Left lung (tissue), 4 donors: ENCODE measurements at regions not wholly inside any gene's neighbourhood (a gene's known extent, or its start where the extent isn't known, plus 50 kb on each side); places are given as distances from the start of the nearest gene placed in this dataset.

Experiments used
- ATAC-seq: fragments of 200-7000 bp; cut with Tn5 transposase; one replicate; pipeline ENCODE4 v1.9.1; 2020; ENCODE audit warnings: moderate library complexity
- DNase-seq, 4 donors: peaks; one replicate each; pipeline ENCODE4 v3.0.0-alpha.2; 2013 to 2020
- H3K27ac ChIP-seq, 2 donors: fragments of 200-600 bp; sonication (generic) in 1 of 2; one replicate each; pipeline versions ENCODE4 v1.5.0 to v1.8.0; 2020 to 2021
- H3K27me3 ChIP-seq, 2 donors: fragments of 200-600 bp; sonication (generic) in 1 of 2; one replicate each; pipeline versions ENCODE4 v1.5.0 to v1.8.0; 2020 to 2021
- H3K36me3 ChIP-seq, 2 donors: fragments of 200-600 bp; sonication (generic) in 1 of 2; one replicate each; pipeline versions ENCODE4 v1.5.0 to v1.8.0; 2020 to 2021
- H3K4me1 ChIP-seq, 2 donors: fragments of 200-600 bp; one replicate each; pipeline ENCODE4 v1.8.0; 2021
- H3K4me3 ChIP-seq, 2 donors: fragments of 200-600 bp; sonication (generic) in 1 of 2; one replicate each; pipeline versions ENCODE4 v1.5.0 to v1.8.0; 2020 to 2021; ENCODE audit warnings: mild to moderate bottlenecking in 1 of 2
- H3K9me3 ChIP-seq, 2 donors: fragments of 200-600 bp; sonication (generic) in 1 of 2; one replicate each; pipeline versions ENCODE4 v1.5.0 to v1.8.0; 2020 to 2021
- CTCF ChIP-seq, 2 donors: fragments of 200-600 bp; sonication (generic) in 1 of 2; IDR thresholded peaks; one replicate each; pipeline versions ENCODE4 v1.5.0 to v1.8.0; 2021; ENCODE audit warnings: antibody characterized with exemption in 2 of 2
- intact Hi-C, 2 donors: fragments of 100-400 bp; cut with DNase I; formaldehyde crosslinking; loops; one replicate each; pipeline versions ENCODE4 v1.11.2 to v1.14.2; 2022
- donor health status: DM: no; HTN: yes; CAD: no.
- donor health status: DM: no; HTN: no; CAD: no.

- intact Hi-C loops = no loop called here
- ATAC-seq = no peak
- no peaks in the 10 kb centered on the region for H3K9me3 ChIP-seq
- no peak overlapping the region for H3K27ac ChIP-seq
- H3K4me1 ChIP-seq = no peaks in the 10 kb centered on the region
- DNase-seq = peak in 2 of 4 donors; percentile 81 to 83
- no peak overlapping the region for H3K4me3 ChIP-seq
- no peaks in the 10 kb centered on the region for H3K36me3 ChIP-seq
- no peak for TF ChIP-seq CTCF (IDR thresholded peaks at IDR 0.05)
- H3K27me3 ChIP-seq = no peaks in the 10 kb centered on the region
Observed at GRCh38 chr4:137394018-137394417, 138.3 kb downstream of the PCDH18 start.

- Histone ChIP-seq H3K36me3 (no peaks in the 10 kb centered on the region), H3K27ac (no peak overlapping the region)
- no peak for ATAC-seq
Observed at GRCh38 chr4:137393044-137393443, 139.2 kb downstream of the PCDH18 start.

GRCh38 chr4:137390707-137391106 lies 141.6 kb downstream of the PCDH18 start:
- Histone ChIP-seq H3K4me1 (no peaks in the 10 kb centered on the region), H3K4me3 (no peak overlapping the region), H3K9me3 (no peaks in the 10 kb centered on the region), H3K27me3 (no peaks in the 10 kb centered on the region), H3K27ac (no peak overlapping the region), H3K36me3 (no peaks in the 10 kb centered on the region)
- ATAC-seq (no peak), DNase-seq (peak in 2 of 4 donors; percentile 40 to 46)
- intact Hi-C loops = no loop called here
- TF ChIP-seq CTCF (IDR thresholded peaks at IDR 0.05) = no peak

More at GRCh38 chr4:137393044-137393443, 139.2 kb downstream of the PCDH18 start:
- TF ChIP-seq CTCF (IDR thresholded peaks at IDR 0.05) = no peak
- Histone ChIP-seq H3K4me3 (no peak overlapping the region), H3K4me1 (no peaks in the 10 kb centered on the region), H3K27me3 (no peaks in the 10 kb centered on the region), H3K9me3 (no peaks in the 10 kb centered on the region)
- DNase-seq = no peak
- intact Hi-C loops = no loop called here

GRCh38 chr4:137389911-137390520 lies 142.3 kb downstream of the PCDH18 start:
- no peak overlapping the region for H3K27ac ChIP-seq
- H3K36me3 ChIP-seq = no peaks in the 10 kb centered on the region
- DNase-seq (peak in 1 of 4 donors; percentile 15), ATAC-seq (no peak)
- no peaks in the 10 kb centered on the region for H3K27me3 ChIP-seq
- TF ChIP-seq CTCF (IDR thresholded peaks at IDR 0.05) = no peak
- H3K9me3 ChIP-seq = no peaks in the 10 kb centered on the region
- intact Hi-C loops = no loop called here
- no peaks in the 10 kb centered on the region for H3K4me1 ChIP-seq
- H3K4me3 ChIP-seq = no peak overlapping the region

GRCh38 chr4:137387924-137388323 lies 144.4 kb downstream of the PCDH18 start:
- ATAC-seq (no peak), DNase-seq (no peak)
- TF ChIP-seq CTCF (IDR thresholded peaks at IDR 0.05) = no peak
- Histone ChIP-seq H3K27ac (no peak overlapping the region), H3K4me3 (no peak overlapping the region), H3K4me1 (no peaks in the 10 kb centered on the region), H3K27me3 (no peaks in the 10 kb centered on the region), H3K36me3 (no peaks in the 10 kb centered on the region), H3K9me3 (no peaks in the 10 kb centered on the region)
- intact Hi-C loops = no loop called here
